ENCODE measurements at regions not wholly inside any gene's neighbourhood (a gene's known extent, or its start where the extent isn't known, plus 50 kb on each side); places are given as distances from the start of the nearest gene placed in this dataset.

DNA sequence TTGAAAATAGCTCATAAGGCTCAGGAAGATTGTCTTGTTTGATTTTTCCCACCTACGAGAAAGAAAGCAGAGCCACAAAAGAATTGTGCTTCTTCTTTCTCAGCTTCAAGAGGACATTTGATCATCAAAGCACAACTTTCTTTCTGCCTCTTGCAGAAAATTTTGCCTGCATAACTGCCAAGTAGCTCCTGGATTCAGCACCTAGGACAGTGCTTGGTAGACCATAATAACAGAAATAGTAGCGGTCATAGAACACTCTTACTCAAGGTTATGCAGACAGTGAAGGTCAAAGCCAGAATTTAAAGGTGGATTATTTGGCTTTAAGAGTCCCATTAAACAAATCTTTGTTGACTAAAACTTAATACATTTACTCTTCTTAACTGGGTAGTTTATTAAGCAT is 594.7 kb upstream of the CCNG1 start:
- no peak for TF ChIP-seq GATA2 (IDR thresholded peaks at IDR 0.05; ENCODE audit: low read depth, low read length)
- TF ChIP-seq GATA3 (IDR thresholded peaks at IDR 0.05; ENCODE audit: low read depth, low read length), result no peak

All from SH-SY5Y (cell line).